ENCODE measurements at regions not wholly inside any gene's neighbourhood (a gene's known extent, or its start where the extent isn't known, plus 50 kb on each side); places are given as distances from the start of the nearest gene placed in this dataset.

GRCh38 chr3:16658004-16658924 lies 53.0 kb upstream of the DAZL start:
- H3K27ac ChIP-seq (ENCODE audit: low read length) = no peak overlapping the region
- H3K36me3 ChIP-seq (ENCODE audit: control insufficient read depth, insufficient read depth, low read length) = no peaks in the 10 kb centered on the region
- H3K9me3 ChIP-seq (ENCODE audit: control insufficient read depth, insufficient read depth, low read length) = no peaks in the 10 kb centered on the region
- DNase-seq (ENCODE audit: low read depth, low spot score) = no peak
- no CpG with 5 or more reads among the region's 8 CpGs for WGBS (ENCODE audit: insufficient coverage, insufficient read length)
- no peaks in the 10 kb centered on the region for H3K27me3 ChIP-seq (ENCODE audit: control insufficient read depth, insufficient read depth, low read length)
- peaks cover 3% of the 10 kb centered on the region; the same call in 1 of the 2 replicates for H3K4me1 ChIP-seq (ENCODE audit: control insufficient read depth, insufficient read depth, low read length)
- H3K4me3 ChIP-seq (ENCODE audit: low read length) = no peak overlapping the region

- Histone ChIP-seq H3K4me3 (ENCODE audit: low read length) (no peak overlapping the region), H3K9me3 (ENCODE audit: control insufficient read depth, insufficient read depth, low read length) (no peaks in the 10 kb centered on the region), H3K27me3 (ENCODE audit: control insufficient read depth, insufficient read depth, low read length) (no peaks in the 10 kb centered on the region), H3K4me1 (ENCODE audit: control insufficient read depth, insufficient read depth, low read length) (peaks cover 3% of the 10 kb centered on the region; the same call in 1 of the 2 replicates), H3K27ac (ENCODE audit: low read length) (no peak overlapping the region), H3K36me3 (ENCODE audit: control insufficient read depth, insufficient read depth, low read length) (no peaks in the 10 kb centered on the region)
- WGBS (ENCODE audit: insufficient coverage, insufficient read length) = no CpG with 5 or more reads among the region's 3 CpGs
- no peak for DNase-seq (ENCODE audit: low read depth, low spot score)
Observed at GRCh38 chr3:16658925-16659793, 53.9 kb upstream of the DAZL start.

DNA sequence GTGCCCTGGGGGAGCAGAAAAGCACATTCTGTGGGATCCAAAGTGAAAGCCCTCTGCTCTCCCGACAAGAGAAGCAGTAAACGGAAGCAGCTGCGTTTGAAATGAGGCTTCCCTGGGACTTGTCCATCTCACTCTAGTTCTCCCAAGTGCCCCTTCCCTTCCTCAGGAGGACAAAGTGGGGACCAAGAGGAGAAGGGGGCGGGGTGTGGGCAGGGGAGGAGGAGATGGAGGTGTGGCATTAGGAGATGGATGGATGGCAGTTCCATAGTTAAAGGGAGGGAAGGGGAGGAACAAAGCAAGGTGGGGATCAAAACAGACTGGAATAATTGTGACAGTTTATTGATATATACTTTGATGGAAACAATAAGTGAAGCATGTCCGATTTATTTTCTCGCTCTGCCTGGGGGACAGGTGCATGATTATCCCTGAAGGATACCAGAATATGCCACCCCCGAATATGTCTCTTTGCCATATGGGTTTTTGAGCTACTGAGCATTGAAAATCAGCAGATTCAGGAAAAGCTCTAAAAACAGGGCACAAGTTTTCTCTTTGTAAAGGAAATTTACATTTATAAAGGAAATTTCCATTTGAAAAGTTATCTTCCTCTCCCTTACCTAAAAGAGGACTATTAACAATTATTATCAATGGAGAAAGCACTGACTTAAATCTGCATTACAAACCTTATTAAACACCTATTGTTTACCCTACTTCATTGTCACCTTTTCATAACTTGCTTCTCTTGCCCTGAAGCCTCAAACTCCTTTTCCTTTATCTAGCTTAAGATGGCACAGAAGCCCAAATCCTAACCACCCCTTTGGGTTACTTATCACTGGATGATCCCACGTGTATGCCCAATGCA lies 58.9 kb upstream of the DAZL start:
- Histone ChIP-seq H3K4me1 (ENCODE audit: control insufficient read depth, insufficient read depth, low read length) (peaks cover 2% of the 10 kb centered on the region; the same call in 1 of the 2 replicates), H3K36me3 (ENCODE audit: control insufficient read depth, insufficient read depth, low read length) (no peaks in the 10 kb centered on the region), H3K27me3 (ENCODE audit: control insufficient read depth, insufficient read depth, low read length) (no peaks in the 10 kb centered on the region), H3K27ac (ENCODE audit: low read length) (peak overlapping the region; percentile 12), H3K4me3 (ENCODE audit: low read length) (no peak overlapping the region), H3K9me3 (ENCODE audit: control insufficient read depth, insufficient read depth, low read length) (no peaks in the 10 kb centered on the region)
- WGBS (ENCODE audit: insufficient coverage, insufficient read length) = no CpG with 5 or more reads among the region's 8 CpGs
- DNase-seq (ENCODE audit: low read depth, low spot score) = no peak

- H3K4me1 ChIP-seq (ENCODE audit: control insufficient read depth, insufficient read depth, low read length) = peaks cover 2% of the 10 kb centered on the region; the same call in 1 of the 2 replicates
- DNase-seq (ENCODE audit: low read depth, low spot score) = no peak
- H3K9me3 ChIP-seq (ENCODE audit: control insufficient read depth, insufficient read depth, low read length) = no peaks in the 10 kb centered on the region
- peak overlapping the region; percentile 18 for H3K27ac ChIP-seq (ENCODE audit: low read length)
- no peak overlapping the region for H3K4me3 ChIP-seq (ENCODE audit: low read length)
- H3K36me3 ChIP-seq (ENCODE audit: control insufficient read depth, insufficient read depth, low read length) = no peaks in the 10 kb centered on the region
- no CpG with 5 or more reads among the region's 6 CpGs for WGBS (ENCODE audit: insufficient coverage, insufficient read length)
- no peaks in the 10 kb centered on the region for H3K27me3 ChIP-seq (ENCODE audit: control insufficient read depth, insufficient read depth, low read length)
Observed at GRCh38 chr3:16665282-16665741, 60.1 kb upstream of the DAZL start.

- DNase-seq (ENCODE audit: low read depth, low spot score) = no peak
- Histone ChIP-seq H3K4me3 (ENCODE audit: low read length) (no peak overlapping the region), H3K4me1 (ENCODE audit: control insufficient read depth, insufficient read depth, low read length) (peaks cover 3% of the 10 kb centered on the region; the same call in 1 of the 2 replicates), H3K27me3 (ENCODE audit: control insufficient read depth, insufficient read depth, low read length) (no peaks in the 10 kb centered on the region), H3K36me3 (ENCODE audit: control insufficient read depth, insufficient read depth, low read length) (no peaks in the 10 kb centered on the region), H3K27ac (ENCODE audit: low read length) (no peak overlapping the region), H3K9me3 (ENCODE audit: control insufficient read depth, insufficient read depth, low read length) (no peaks in the 10 kb centered on the region)
- no CpG with 5 or more reads among the region's 2 CpGs for WGBS (ENCODE audit: insufficient coverage, insufficient read length)
Observed at GRCh38 chr3:16666206-16666605, 61.0 kb upstream of the DAZL start.

DNA sequence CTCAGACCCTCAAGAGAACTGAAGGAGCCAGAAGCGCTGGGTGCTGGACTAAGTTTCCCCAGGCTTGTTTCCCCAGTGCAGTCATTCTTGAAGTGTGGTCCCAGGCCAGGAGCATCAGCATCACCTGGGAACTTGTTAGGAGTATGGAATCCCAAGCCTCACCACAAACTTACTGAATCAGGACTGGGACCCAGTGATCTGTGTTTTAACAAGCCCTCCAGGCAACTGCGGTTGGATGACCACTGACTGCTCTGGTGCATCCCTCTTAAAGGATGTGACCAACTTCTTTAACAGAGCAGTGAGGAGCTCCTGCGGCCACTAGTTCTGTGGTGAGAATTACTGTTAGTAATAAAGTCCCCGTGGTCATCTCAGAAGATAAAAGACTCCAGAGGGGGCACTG lies 62.4 kb upstream of the DAZL start:
- Histone ChIP-seq H3K9me3 (ENCODE audit: control insufficient read depth, insufficient read depth, low read length) (no peaks in the 10 kb centered on the region), H3K27ac (ENCODE audit: low read length) (no peak overlapping the region), H3K36me3 (ENCODE audit: control insufficient read depth, insufficient read depth, low read length) (no peaks in the 10 kb centered on the region), H3K4me3 (ENCODE audit: low read length) (no peak overlapping the region), H3K27me3 (ENCODE audit: control insufficient read depth, insufficient read depth, low read length) (no peaks in the 10 kb centered on the region), H3K4me1 (ENCODE audit: control insufficient read depth, insufficient read depth, low read length) (peaks cover 3% of the 10 kb centered on the region; the same call in 1 of the 2 replicates)
- no peak for DNase-seq (ENCODE audit: low read depth, low spot score)
- WGBS (ENCODE audit: insufficient coverage, insufficient read length) = no CpG with 5 or more reads among the region's 4 CpGs

GRCh38 chr3:16668776-16669545 lies 63.7 kb upstream of the DAZL start:
- H3K36me3 ChIP-seq (ENCODE audit: control insufficient read depth, insufficient read depth, low read length) = no peaks in the 10 kb centered on the region
- WGBS (ENCODE audit: insufficient coverage, insufficient read length) = no CpG with 5 or more reads among the region's 5 CpGs
- no peaks in the 10 kb centered on the region for H3K27me3 ChIP-seq (ENCODE audit: control insufficient read depth, insufficient read depth, low read length)
- peaks cover 3% of the 10 kb centered on the region; the same call in 1 of the 2 replicates for H3K4me1 ChIP-seq (ENCODE audit: control insufficient read depth, insufficient read depth, low read length)
- H3K9me3 ChIP-seq (ENCODE audit: control insufficient read depth, insufficient read depth, low read length) = no peaks in the 10 kb centered on the region
- H3K4me3 ChIP-seq (ENCODE audit: low read length) = no peak overlapping the region
- no peak for DNase-seq (ENCODE audit: low read depth, low spot score)
- no peak overlapping the region for H3K27ac ChIP-seq (ENCODE audit: low read length)

- no peak overlapping the region for H3K4me3 ChIP-seq (ENCODE audit: low read length)
- no peaks in the 10 kb centered on the region for H3K9me3 ChIP-seq (ENCODE audit: control insufficient read depth, insufficient read depth, low read length)
- H3K36me3 ChIP-seq (ENCODE audit: control insufficient read depth, insufficient read depth, low read length) = no peaks in the 10 kb centered on the region
- H3K27ac ChIP-seq (ENCODE audit: low read length) = no peak overlapping the region
- peaks cover 1% of the 10 kb centered on the region; the same call in 1 of the 2 replicates for H3K4me1 ChIP-seq (ENCODE audit: control insufficient read depth, insufficient read depth, low read length)
- no peaks in the 10 kb centered on the region for H3K27me3 ChIP-seq (ENCODE audit: control insufficient read depth, insufficient read depth, low read length)
- no peak for DNase-seq (ENCODE audit: low read depth, low spot score)
Observed at GRCh38 chr3:16670191-16670590, 65.0 kb upstream of the DAZL start.

- Histone ChIP-seq H3K4me1 (ENCODE audit: control insufficient read depth, insufficient read depth, low read length) (0 out of 2 replicates have a peak, but pooled peaks cover 1% of the 10 kb centered on the region), H3K4me3 (ENCODE audit: low read length) (no peak overlapping the region), H3K9me3 (ENCODE audit: control insufficient read depth, insufficient read depth, low read length) (peaks cover 3% of the 10 kb centered on the region; the same call in 1 of the 2 replicates), H3K27ac (ENCODE audit: low read length) (peak overlapping the region; percentile 63), H3K36me3 (ENCODE audit: control insufficient read depth, insufficient read depth, low read length) (no peaks in the 10 kb centered on the region), H3K27me3 (ENCODE audit: control insufficient read depth, insufficient read depth, low read length) (no peaks in the 10 kb centered on the region)
- no peak for DNase-seq (ENCODE audit: low read depth, low spot score)
- WGBS (ENCODE audit: insufficient coverage, insufficient read length) = no CpG with 5 or more reads among the region's 1 CpG
Observed at GRCh38 chr3:16671690-16672089, 66.5 kb upstream of the DAZL start.
